GM18867 (cell line): ENCODE measurements at regions not wholly inside any gene's neighbourhood (a gene's known extent, or its start where the extent isn't known, plus 50 kb on each side); places are given as distances from the start of the nearest gene placed in this dataset.

Source experiments
- ATAC-seq: cut with Tn5 transposase; IDR thresholded peaks from one replicate; pipeline ENCODE4 v1.9.1; 2021; ENCODE audit warnings: mild to moderate bottlenecking, moderate library complexity; ENCODE audit not compliant: unreplicated experiment

DNA sequence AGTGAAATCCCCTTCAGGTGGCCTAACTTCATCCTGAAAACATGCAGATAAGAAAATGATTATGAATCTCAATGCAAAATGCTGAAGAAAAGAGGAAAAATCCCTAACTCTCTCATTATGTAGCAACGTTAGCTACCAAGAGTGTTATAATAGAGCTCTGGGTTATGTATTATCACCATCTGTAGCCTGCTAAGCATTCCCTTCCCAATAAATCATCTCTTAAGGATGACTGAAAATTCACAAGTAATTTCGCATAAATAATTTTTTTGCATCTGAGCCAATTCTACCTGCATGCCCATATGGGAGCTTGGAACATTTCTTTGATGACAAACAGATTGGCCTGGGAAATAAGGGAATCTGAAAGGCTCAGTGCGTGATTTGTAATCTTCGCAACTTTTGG, 216.1 kb downstream of the HTR7 start:
- no peak for ATAC-seq

DNA sequence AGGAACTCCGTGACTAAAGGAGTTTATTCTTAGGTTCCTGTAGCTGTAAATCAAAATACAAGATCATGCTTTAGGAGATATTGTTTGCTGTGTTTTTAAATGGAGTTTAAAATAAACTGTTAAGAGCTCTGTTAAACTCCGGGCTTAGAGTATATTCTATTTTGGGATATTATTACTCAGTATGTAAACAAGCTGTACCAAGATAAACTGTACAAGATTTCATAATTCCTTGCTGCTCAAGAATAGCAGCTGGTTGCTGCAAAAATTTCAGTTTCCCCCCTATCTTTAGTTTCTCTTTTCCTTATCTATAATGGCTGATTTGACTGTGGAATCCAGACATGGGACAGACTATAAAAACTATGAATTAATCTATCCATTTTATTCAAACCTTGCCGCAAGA, 215.7 kb downstream of the HTR7 start:
- ATAC-seq = no peak

DNA sequence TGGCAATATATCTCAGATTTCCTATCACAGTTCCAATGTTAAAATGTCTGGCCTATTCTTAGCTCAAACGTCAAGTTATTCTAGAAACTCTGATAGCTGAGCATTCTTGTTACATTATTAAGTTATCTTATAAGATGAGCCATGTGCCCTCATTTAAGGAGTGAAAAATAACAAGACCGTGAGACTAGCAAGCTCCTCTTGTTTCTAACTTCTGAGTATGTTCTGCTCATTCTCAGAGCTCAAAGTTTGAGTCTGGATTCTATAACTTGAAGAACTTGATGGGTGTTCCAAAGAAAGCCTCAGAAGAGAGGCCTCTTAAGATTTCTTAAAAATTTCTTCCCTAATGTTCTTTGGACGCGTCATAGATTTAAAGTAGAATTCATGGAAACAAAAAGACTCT, 215.2 kb downstream of the HTR7 start:
- no peak for ATAC-seq

DNA sequence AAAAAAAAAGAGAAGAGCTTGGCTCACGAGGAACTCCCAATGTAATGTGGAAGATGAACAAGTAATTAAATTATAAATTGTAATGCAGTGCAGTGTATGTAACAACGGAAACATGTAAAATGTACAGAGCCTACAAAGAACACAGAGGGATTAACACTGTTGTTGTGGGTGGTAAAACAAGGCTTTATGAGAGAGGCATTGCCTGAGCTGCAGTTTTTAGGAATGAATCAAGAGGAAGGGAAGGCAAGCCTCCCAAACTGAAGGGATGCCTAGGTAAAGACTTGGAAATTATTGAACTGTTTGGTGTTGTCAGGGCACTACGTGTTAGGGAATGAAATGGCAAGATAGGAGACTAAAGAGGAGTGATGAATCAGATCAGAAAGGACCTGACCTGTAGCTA, 213.7 kb downstream of the HTR7 start:
- no peak for ATAC-seq

DNA sequence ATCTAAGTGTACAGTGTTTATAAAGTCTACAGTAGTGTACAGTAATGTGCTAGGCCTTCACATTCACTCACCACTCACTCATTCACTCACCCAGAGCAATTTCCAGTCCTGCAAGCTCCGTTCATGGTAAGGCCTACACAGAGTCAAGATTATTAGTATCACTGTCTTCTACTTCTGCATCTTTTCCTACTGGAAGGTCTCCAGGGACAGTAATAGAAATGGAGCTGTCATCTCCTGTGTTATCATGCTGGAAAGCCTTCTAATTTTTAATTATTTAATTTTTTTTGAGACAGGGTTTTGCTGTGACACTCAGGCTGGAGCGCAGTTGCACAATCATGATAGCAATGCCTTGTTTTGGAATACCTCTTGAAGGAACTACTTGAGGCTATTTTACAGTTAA, 207.0 kb downstream of the HTR7 start:
- no peak for ATAC-seq

DNA sequence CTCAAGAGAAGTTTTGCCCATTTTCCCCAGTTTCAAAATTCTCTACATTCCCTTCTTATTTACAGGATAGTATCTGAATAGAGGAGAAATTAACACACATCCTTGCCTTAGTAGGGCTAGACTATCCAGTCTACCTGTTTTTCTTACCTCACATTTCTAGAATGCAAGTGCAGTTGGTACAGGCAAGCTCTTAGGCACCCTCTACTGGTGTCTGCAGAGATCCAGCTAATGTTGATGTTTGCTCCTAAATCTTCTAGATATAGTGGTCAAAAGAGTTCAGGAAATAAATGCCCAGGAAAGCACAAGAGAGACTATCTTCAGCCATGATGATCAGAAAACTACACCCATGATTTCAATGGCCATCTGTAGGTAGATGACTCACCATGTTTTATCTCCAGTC, 205.3 kb downstream of the HTR7 start:
- ATAC-seq = no peak

DNA sequence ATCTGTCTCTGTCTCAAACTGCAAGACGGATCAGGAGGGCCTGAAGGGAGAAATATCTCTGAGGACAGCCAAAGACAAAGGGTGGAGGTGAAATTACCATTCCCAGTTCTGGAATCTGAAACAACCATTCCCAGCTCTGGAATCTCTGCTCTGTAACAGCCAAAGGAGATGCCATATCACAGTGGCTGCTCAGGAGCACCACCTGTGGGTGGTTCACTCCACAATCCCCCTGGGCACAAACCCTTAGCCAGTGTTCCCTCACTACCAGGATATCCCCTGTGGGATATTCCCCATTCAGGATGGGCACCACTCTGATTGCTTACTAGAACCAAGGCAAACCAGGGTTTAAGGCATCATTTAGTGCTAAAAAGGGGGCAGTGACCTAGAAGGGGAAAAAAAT, 199.0 kb downstream of the HTR7 start:
- no peak for ATAC-seq

DNA sequence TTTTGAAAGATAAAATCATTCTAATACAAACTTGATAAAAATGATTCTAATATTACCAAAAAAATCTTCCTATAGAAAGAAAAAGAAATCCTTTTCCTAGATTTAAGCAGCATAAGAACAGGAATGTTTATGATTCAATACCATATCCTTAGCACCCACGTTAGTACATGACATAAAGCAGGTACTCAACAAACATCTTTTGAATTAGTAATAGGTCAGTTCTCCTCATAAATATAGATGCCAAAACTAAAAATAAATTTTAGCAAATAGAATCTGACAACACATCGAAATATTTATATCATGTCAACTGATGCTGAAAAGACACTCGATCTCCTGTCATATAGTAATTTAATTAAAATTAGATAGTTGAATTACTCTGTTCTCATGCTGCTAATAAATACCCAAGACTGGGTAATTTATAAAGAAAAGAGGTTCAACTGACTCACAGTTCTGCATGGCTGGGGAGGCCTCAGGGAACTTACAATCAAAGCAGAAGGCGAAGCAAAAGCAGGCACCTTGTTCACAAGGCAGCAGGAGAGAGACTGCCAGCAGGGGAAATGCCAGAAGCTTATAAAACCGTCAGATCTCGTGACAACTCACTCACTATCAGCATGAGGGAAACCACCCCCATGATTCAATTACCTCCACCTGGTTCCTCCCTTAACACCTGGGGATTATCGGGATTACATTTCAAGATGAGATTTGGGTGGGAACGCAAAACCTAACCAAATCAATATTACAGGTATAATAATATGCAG, 191.8 kb downstream of the HTR7 start:
- ATAC-seq = no peak

DNA sequence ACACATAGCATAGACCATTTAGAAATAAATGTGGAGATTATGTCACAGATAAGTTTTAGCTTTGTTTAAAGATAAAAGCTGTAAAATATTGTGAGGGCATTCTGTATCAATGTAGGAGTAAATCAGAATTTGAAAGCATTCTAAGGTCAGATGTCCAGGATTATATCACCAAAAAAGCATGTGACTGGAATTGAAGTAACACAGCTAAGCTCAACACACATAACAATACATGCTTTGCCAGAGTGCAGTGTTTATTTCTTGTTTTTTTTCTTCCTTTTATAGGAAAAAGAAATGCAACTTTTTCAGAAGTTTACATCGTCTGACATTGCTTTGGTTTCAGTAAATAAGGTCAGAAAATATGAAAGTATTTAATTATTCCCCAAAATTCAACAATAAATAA, 183.4 kb downstream of the HTR7 start:
- no peak for ATAC-seq

DNA sequence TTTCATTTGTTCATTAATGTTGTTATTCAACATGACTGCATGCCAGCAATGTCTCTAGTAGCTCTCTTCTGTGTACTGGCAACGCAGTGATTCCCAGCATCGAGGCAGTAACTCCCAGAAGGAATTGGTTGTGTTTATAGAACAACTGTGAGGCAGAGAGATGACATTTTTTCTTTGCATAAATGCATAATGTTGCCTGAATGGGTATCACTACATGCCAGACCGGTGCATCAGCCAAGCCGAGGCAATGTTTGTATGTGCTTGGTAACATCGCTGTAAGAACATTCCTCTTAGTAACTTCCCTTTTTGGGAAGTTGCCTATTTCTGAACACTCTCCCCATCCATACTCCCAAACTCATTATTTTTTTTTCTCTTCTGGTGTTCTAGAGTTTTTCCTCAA, 182.9 kb downstream of the HTR7 start:
- no peak for ATAC-seq

DNA sequence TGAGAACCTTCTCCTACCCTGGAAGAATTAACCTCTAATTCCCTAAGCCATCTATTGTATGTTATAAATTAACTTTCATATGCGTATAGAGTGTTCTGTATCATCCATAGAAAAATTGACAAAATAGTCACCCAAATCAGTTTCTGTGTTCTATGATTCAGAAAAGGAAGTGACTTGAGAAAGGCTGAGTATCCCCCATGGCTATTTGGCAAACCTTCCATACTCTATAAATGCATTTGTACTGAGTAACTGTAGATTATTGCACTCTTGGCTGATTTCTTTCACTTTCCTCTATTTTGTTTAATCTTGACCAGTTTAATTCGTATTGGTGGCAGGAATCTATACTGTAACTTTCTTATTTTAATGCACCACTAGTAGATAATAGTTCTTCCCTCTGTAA, 182.2 kb downstream of the HTR7 start:
- no peak for ATAC-seq
